ENCODE measurements at regions not wholly inside any gene's neighbourhood (a gene's known extent, or its start where the extent isn't known, plus 50 kb on each side); places are given as distances from the start of the nearest gene placed in this dataset.

GRCh38 chr6:14889611-14890593 lies 356.0 kb upstream of the JARID2 start:
- TF ChIP-seq CTCF (conservative IDR thresholded peaks at IDR 0.05; ENCODE audit: low read depth in 2 of 2): no peak
- TF ChIP-seq EZH2phosphoT487 (IDR thresholded peaks at IDR 0.05; ENCODE audit: unreplicated experiment): no peak
- no peak for TF ChIP-seq POLR2AphosphoS5 (IDR thresholded peaks at IDR 0.05; ENCODE audit: low read depth)
- no peak for TF ChIP-seq EZH2 (IDR thresholded peaks at IDR 0.05; ENCODE audit: low read depth, unreplicated experiment)
- TF ChIP-seq, protein P1, sequence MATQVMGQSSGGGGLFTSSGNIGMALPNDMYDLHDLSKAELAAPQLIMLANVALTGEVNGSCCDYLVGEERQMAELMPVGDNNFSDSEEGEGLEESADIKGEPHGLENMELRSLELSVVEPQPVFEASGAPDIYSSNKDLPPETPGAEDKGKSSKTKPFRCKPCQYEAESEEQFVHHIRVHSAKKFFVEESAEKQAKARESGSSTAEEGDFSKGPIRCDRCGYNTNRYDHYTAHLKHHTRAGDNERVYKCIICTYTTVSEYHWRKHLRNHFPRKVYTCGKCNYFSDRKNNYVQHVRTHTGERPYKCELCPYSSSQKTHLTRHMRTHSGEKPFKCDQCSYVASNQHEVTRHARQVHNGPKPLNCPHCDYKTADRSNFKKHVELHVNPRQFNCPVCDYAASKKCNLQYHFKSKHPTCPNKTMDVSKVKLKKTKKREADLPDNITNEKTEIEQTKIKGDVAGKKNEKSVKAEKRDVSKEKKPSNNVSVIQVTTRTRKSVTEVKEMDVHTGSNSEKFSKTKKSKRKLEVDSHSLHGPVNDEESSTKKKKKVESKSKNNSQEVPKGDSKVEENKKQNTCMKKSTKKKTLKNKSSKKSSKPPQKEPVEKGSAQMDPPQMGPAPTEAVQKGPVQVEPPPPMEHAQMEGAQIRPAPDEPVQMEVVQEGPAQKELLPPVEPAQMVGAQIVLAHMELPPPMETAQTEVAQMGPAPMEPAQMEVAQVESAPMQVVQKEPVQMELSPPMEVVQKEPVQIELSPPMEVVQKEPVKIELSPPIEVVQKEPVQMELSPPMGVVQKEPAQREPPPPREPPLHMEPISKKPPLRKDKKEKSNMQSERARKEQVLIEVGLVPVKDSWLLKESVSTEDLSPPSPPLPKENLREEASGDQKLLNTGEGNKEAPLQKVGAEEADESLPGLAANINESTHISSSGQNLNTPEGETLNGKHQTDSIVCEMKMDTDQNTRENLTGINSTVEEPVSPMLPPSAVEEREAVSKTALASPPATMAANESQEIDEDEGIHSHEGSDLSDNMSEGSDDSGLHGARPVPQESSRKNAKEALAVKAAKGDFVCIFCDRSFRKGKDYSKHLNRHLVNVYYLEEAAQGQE (IDR thresholded peaks at IDR 0.05; ENCODE audit: unreplicated experiment): no peak
- no peak for TF ChIP-seq JUNB (IDR thresholded peaks at IDR 0.05; ENCODE audit: unreplicated experiment)
- no peak for TF ChIP-seq CREB1 (CRISPR knock-in tag; IDR thresholded peaks at IDR 0.05; ENCODE audit: low read depth)
